ENCODE measurements at regions not wholly inside any gene's neighbourhood (a gene's known extent, or its start where the extent isn't known, plus 50 kb on each side); places are given as distances from the start of the nearest gene placed in this dataset.

DNA sequence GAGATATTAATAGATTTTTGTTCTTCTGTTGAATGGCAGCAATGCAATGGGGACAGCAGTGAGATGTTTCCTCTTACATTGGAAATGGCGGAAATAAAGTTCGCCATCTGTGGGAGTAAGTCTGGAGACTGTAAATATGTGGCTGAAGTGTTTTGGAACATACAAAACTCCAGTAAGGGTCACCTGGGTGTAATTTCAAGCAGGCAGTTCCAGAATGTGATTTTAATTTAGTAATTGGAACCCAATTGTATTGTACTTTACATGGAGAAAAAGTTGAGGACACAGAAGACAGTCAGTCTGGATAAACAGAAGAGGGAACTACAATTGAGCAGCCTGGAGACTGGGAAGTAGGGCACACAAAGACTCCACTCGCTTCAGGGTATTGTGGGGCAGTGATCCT is 108.6 kb downstream of the NTMT2 start:
- Histone ChIP-seq H2AFZ (no peak overlapping the region), H3K9me2 (ENCODE audit: insufficient read depth) (no peaks in the 10 kb centered on the region), H3K4me1 (ENCODE audit: insufficient read depth) (no peaks in the 10 kb centered on the region), H4K20me1 (replicated peaks; ENCODE audit: insufficient read depth) (no peaks in the 10 kb centered on the region), H3K36me3 (ENCODE audit: insufficient read depth) (peaks cover 5% of the 10 kb centered on the region; the same call in 1 of the 2 replicates), H3K27me3 (ENCODE audit: insufficient read depth) (no peaks in the 10 kb centered on the region), H3K4me3 (no peak overlapping the region), H3K4me2 (no peak overlapping the region), H3F3A (replicated peaks; ENCODE audit: low read depth) (no peaks in the 10 kb centered on the region), H3K27ac (ENCODE audit: low read depth) (no peak overlapping the region), H3K79me2 (replicated peaks; ENCODE audit: insufficient read depth) (no peaks in the 10 kb centered on the region)
- Mint-ChIP-seq H3K36me3 (ENCODE audit: low read depth) (peaks cover 32% of the 10 kb centered on the region), H3K4me3 (no peak overlapping the region), H3K4me1 (no peaks in the 10 kb centered on the region), H3K9me3 (peaks cover 48% of the 10 kb centered on the region), H3K27ac (no peak overlapping the region), H3K27me3 (ENCODE audit: insufficient read depth, low read depth, poor library complexity) (peaks cover 8% of the 10 kb centered on the region)
- no peak for ATAC-seq
- no peak for TF ChIP-seq EZH2 (IDR thresholded peaks at IDR 0.05; ENCODE audit: low read depth, unreplicated experiment)
- TF ChIP-seq STAT1 (IDR thresholded peaks at IDR 0.05; ENCODE audit: unreplicated experiment) = no peak
- TF ChIP-seq, protein P1, sequence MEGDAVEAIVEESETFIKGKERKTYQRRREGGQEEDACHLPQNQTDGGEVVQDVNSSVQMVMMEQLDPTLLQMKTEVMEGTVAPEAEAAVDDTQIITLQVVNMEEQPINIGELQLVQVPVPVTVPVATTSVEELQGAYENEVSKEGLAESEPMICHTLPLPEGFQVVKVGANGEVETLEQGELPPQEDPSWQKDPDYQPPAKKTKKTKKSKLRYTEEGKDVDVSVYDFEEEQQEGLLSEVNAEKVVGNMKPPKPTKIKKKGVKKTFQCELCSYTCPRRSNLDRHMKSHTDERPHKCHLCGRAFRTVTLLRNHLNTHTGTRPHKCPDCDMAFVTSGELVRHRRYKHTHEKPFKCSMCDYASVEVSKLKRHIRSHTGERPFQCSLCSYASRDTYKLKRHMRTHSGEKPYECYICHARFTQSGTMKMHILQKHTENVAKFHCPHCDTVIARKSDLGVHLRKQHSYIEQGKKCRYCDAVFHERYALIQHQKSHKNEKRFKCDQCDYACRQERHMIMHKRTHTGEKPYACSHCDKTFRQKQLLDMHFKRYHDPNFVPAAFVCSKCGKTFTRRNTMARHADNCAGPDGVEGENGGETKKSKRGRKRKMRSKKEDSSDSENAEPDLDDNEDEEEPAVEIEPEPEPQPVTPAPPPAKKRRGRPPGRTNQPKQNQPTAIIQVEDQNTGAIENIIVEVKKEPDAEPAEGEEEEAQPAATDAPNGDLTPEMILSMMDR (conservative IDR thresholded peaks at IDR 0.05; ENCODE audit: low read depth in 2 of 2) = no peak
- no peak for TF ChIP-seq JUNB (IDR thresholded peaks at IDR 0.05; ENCODE audit: unreplicated experiment)
- TF ChIP-seq, protein P2, sequence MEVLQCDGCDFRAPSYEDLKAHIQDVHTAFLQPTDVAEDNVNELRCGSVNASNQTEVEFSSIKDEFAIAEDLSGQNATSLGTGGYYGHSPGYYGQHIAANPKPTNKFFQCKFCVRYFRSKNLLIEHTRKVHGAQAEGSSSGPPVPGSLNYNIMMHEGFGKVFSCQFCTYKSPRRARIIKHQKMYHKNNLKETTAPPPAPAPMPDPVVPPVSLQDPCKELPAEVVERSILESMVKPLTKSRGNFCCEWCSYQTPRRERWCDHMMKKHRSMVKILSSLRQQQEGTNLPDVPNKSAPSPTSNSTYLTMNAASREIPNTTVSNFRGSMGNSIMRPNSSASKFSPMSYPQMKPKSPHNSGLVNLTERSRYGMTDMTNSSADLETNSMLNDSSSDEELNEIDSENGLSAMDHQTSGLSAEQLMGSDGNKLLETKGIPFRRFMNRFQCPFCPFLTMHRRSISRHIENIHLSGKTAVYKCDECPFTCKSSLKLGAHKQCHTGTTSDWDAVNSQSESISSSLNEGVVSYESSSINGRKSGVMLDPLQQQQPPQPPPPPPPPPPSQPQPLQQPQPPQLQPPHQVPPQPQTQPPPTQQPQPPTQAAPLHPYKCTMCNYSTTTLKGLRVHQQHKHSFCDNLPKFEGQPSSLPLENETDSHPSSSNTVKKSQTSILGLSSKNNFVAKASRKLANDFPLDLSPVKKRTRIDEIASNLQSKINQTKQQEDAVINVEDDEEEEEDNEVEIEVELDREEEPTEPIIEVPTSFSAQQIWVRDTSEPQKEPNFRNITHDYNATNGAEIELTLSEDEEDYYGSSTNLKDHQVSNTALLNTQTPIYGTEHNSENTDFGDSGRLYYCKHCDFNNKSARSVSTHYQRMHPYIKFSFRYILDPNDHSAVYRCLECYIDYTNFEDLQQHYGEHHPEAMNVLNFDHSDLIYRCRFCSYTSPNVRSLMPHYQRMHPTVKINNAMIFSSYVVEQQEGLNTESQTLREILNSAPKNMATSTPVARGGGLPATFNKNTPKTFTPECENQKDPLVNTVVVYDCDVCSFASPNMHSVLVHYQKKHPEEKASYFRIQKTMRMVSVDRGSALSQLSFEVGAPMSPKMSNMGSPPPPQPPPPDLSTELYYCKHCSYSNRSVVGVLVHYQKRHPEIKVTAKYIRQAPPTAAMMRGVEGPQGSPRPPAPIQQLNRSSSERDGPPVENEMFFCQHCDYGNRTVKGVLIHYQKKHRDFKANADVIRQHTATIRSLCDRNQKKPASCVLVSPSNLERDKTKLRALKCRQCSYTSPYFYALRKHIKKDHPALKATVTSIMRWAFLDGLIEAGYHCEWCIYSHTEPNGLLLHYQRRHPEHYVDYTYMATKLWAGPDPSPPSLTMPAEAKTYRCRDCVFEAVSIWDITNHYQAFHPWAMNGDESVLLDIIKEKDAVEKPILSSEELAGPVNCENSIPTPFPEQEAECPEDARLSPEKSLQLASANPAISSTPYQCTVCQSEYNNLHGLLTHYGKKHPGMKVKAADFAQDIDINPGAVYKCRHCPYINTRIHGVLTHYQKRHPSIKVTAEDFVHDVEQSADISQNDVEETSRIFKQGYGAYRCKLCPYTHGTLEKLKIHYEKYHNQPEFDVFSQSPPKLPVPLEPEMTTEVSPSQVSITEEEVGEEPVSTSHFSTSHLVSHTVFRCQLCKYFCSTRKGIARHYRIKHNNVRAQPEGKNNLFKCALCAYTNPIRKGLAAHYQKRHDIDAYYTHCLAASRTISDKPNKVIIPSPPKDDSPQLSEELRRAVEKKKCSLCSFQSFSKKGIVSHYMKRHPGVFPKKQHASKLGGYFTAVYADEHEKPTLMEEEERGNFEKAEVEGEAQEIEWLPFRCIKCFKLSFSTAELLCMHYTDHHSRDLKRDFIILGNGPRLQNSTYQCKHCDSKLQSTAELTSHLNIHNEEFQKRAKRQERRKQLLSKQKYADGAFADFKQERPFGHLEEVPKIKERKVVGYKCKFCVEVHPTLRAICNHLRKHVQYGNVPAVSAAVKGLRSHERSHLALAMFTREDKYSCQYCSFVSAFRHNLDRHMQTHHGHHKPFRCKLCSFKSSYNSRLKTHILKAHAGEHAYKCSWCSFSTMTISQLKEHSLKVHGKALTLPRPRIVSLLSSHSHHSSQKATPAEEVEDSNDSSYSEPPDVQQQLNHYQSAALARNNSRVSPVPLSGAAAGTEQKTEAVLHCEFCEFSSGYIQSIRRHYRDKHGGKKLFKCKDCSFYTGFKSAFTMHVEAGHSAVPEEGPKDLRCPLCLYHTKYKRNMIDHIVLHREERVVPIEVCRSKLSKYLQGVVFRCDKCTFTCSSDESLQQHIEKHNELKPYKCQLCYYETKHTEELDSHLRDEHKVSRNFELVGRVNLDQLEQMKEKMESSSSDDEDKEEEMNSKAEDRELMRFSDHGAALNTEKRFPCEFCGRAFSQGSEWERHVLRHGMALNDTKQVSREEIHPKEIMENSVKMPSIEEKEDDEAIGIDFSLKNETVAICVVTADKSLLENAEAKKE (CRISPR knock-in tag; IDR thresholded peaks at IDR 0.05) = no peak
- no peak for DNase-seq (ENCODE audit: low spot score)
